ENCODE measurements at regions not wholly inside any gene's neighbourhood (a gene's known extent, or its start where the extent isn't known, plus 50 kb on each side); places are given as distances from the start of the nearest gene placed in this dataset.

GRCh38 chr22:48510599-48510998, 1317.1 kb downstream of the BRD1 start:
- ChIA-PET CTCF (no interaction called here), POLR2A (no interaction called here)
- Mint-ChIP-seq H3K27me3 (no peaks in the 10 kb centered on the region), H3K9me3 (no peaks in the 10 kb centered on the region), H3K4me1 (no peaks in the 10 kb centered on the region), H3K27ac (no peak overlapping the region), H3K4me3 (no peak overlapping the region), H3K36me3 (ENCODE audit: low read depth) (no peaks in the 10 kb centered on the region)
- no peak for DNase-seq

- no peaks in the 10 kb centered on the region for H3K27me3 Mint-ChIP-seq
- CTCF ChIA-PET, result no interaction called here
Measured at GRCh38 chr22:48507595-48508350, 1319.9 kb downstream of the BRD1 start.

DNA sequence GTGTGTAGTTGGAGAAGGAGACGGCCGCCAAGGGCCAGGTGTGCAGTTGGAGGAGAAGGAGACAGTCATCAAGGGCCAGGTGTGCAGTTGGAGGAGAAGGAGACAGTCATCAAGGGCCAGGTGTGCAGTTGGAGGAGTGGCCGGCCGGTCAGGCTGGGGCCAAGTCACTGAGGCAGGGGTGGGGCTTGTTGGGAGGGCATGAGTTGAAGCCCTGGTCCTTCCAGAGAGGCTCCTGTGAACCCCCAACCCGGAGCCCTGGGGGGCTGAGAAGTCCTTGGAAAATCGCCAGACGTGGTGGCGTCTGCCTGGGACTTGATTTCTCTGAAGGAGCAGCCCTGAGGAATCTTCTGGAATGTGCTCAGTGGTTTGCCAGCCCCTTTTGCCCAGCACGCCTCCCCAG, 1320.5 kb downstream of the BRD1 start:
- POLR2A ChIA-PET, result no interaction called here
- CTCF ChIA-PET, result no interaction called here

More at GRCh38 chr22:48507595-48508350, 1319.9 kb downstream of the BRD1 start:
- no peaks in the 10 kb centered on the region for H3K36me3 Mint-ChIP-seq (ENCODE audit: low read depth)
- H3K4me3 Mint-ChIP-seq, result no peak overlapping the region
- no peaks in the 10 kb centered on the region for H3K9me3 Mint-ChIP-seq
- H3K4me1 Mint-ChIP-seq, result no peaks in the 10 kb centered on the region
- POLR2A ChIA-PET, result no interaction called here
- H3K27ac Mint-ChIP-seq, result no peak overlapping the region
- no peak for DNase-seq

DNA sequence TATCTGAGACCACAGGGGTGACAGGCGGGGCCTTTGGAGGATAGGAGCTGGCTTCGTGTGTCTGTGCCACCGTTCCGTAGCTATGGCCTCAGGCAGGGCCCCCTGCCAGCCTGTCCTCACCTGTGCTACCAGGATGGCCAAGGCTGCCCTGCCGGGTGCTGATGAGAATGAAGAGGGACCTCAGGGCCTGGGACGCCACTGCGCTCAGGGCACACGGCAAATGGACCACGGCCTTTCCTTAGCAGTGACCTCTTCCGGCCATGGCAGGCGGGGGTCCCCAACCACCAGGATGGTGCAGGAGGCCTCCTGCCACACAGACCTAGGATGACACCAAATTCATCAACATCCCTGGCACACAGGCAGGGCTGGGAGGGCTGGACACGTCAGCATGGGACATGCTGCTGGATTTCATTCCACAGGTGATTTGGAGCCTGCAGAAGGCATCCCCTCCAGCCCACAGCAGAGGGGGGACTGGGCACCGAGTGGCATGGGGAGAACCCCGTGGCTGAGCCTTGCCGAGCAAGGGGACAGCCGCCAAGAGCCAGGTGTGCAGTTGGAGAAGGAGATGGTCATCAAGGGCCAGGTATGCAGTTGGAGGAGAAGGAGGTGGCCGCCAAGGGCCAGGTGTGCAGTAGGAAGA, 1321.0 kb downstream of the BRD1 start:
- Mint-ChIP-seq H3K9me3 (no peaks in the 10 kb centered on the region), H3K4me1 (no peaks in the 10 kb centered on the region), H3K27ac (no peak overlapping the region), H3K4me3 (no peak overlapping the region), H3K36me3 (ENCODE audit: low read depth) (no peaks in the 10 kb centered on the region), H3K27me3 (no peaks in the 10 kb centered on the region)
- CTCF ChIA-PET, result no interaction called here
- POLR2A ChIA-PET, result no interaction called here
- no peak for DNase-seq

More for the DNA sequence above, 1320.5 kb downstream of the BRD1 start:
- H3K9me3 Mint-ChIP-seq, result no peaks in the 10 kb centered on the region
- H3K27me3 Mint-ChIP-seq, result no peaks in the 10 kb centered on the region
- H3K27ac Mint-ChIP-seq, result no peak overlapping the region
- no peaks in the 10 kb centered on the region for H3K36me3 Mint-ChIP-seq (ENCODE audit: low read depth)
- no peaks in the 10 kb centered on the region for H3K4me1 Mint-ChIP-seq
- H3K4me3 Mint-ChIP-seq, result no peak overlapping the region
- no peak for DNase-seq

DNA sequence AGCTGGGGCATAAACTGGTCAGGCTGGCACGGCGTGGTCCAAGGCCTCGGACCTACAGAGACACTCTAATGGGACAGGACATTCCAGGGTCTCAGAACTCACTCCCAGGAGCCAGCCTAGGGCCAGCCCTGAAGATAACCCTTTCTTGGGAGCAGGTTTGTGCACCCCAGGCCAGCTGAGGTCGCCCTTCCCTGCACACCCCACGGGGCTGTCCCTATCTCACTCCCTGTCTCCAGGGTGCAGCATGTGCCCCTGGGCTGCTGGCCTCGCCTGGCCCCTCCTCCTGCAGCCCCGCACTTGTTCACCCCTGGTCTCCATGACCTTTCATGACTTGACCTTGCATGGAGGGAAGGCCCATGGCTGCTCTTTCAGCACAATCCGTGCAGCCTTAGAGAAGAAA, 1321.8 kb downstream of the BRD1 start:
- no peaks in the 10 kb centered on the region for H3K36me3 Mint-ChIP-seq (ENCODE audit: low read depth)
- ChIA-PET POLR2A (interaction anchor here (0.6 kb wide), 1 partner anchor 125 kb away, joined by 3 read pairs; no protein-coding TSS in a partner anchor), CTCF (no interaction called here)
- H3K4me3 Mint-ChIP-seq, result no peak overlapping the region
- no peaks in the 10 kb centered on the region for H3K4me1 Mint-ChIP-seq
- H3K27ac Mint-ChIP-seq, result no peak overlapping the region
- no peak for DNase-seq
- H3K9me3 Mint-ChIP-seq, result no peaks in the 10 kb centered on the region
- H3K27me3 Mint-ChIP-seq, result no peaks in the 10 kb centered on the region

- CTCF ChIA-PET, result no interaction called here
- H3K27me3 Mint-ChIP-seq, result no peaks in the 10 kb centered on the region
- no peaks in the 10 kb centered on the region for H3K4me1 Mint-ChIP-seq
- no peaks in the 10 kb centered on the region for H3K36me3 Mint-ChIP-seq (ENCODE audit: low read depth)
- no peaks in the 10 kb centered on the region for H3K9me3 Mint-ChIP-seq
- H3K27ac Mint-ChIP-seq, result no peak overlapping the region
- DNase-seq, result no peak
- POLR2A ChIA-PET, result no interaction called here
- no peak overlapping the region for H3K4me3 Mint-ChIP-seq
Measured at GRCh38 chr22:48504519-48505140, 1323.0 kb downstream of the BRD1 start.

GRCh38 chr22:48503876-48504275, 1323.8 kb downstream of the BRD1 start:
- no peaks in the 10 kb centered on the region for H3K27me3 Mint-ChIP-seq
- H3K4me1 Mint-ChIP-seq, result no peaks in the 10 kb centered on the region
- no peak for DNase-seq
- H3K9me3 Mint-ChIP-seq, result no peaks in the 10 kb centered on the region
- ChIA-PET POLR2A (no interaction called here), CTCF (no interaction called here)
- no peak overlapping the region for H3K4me3 Mint-ChIP-seq
- H3K27ac Mint-ChIP-seq, result no peak overlapping the region
- no peaks in the 10 kb centered on the region for H3K36me3 Mint-ChIP-seq (ENCODE audit: low read depth)

DNA sequence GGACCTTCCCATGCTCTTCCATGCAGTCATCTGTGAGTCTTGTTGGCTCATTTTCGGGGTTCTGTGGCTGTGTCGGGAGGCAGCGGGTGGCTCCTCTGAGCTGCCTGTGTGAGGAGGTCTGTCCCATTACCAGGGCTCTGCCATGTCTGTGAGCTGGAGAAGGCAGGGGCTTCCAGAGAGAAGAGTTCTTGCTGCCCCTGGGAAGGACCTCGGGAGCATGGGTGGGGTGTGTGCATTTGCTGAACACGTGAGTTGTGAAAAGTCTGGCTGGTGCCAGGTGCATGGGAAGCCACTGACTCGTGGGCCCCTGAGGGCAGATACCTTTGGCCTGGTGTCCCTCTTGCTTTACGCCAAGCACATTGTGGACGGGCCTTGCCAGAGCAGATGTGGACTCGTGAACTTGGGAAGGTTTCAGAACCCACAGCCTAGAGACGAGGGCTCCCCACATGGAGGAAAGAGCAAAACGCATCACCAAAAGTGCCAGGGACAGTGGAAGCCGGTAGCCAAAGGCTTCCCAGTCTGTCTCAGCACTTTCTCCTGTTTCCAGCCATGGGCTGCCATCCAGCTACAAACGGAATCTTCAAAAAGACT, 1324.5 kb downstream of the BRD1 start:
- no peaks in the 10 kb centered on the region for H3K4me1 Mint-ChIP-seq
- POLR2A ChIA-PET, result no interaction called here
- no peaks in the 10 kb centered on the region for H3K27me3 Mint-ChIP-seq
- no peaks in the 10 kb centered on the region for H3K9me3 Mint-ChIP-seq
- no peak overlapping the region for H3K4me3 Mint-ChIP-seq
- CTCF ChIA-PET, result no interaction called here
- H3K36me3 Mint-ChIP-seq (ENCODE audit: low read depth), result no peaks in the 10 kb centered on the region
- DNase-seq, result no peak
- no peak overlapping the region for H3K27ac Mint-ChIP-seq

- DNase-seq, result no peak
- H3K4me3 Mint-ChIP-seq, result no peak overlapping the region
- H3K4me1 Mint-ChIP-seq, result no peaks in the 10 kb centered on the region
- no peaks in the 10 kb centered on the region for H3K9me3 Mint-ChIP-seq
- H3K27me3 Mint-ChIP-seq, result no peaks in the 10 kb centered on the region
- no peaks in the 10 kb centered on the region for H3K36me3 Mint-ChIP-seq (ENCODE audit: low read depth)
- CTCF ChIA-PET, result no interaction called here
- POLR2A ChIA-PET, result no interaction called here
- no peak overlapping the region for H3K27ac Mint-ChIP-seq
Measured at GRCh38 chr22:48501231-48501750, 1326.4 kb downstream of the BRD1 start.

GRCh38 chr22:48500471-48501230, 1327.0 kb downstream of the BRD1 start:
- Mint-ChIP-seq H3K9me3 (no peaks in the 10 kb centered on the region), H3K27ac (no peak overlapping the region), H3K36me3 (ENCODE audit: low read depth) (no peaks in the 10 kb centered on the region), H3K4me3 (no peak overlapping the region), H3K4me1 (no peaks in the 10 kb centered on the region), H3K27me3 (no peaks in the 10 kb centered on the region)
- CTCF ChIA-PET, result interaction anchor here (0.6 kb wide), 1 partner anchor 1122 kb away, joined by 3 read pairs; no protein-coding TSS in a partner anchor
- POLR2A ChIA-PET, result no interaction called here
- no peak for DNase-seq

DNA sequence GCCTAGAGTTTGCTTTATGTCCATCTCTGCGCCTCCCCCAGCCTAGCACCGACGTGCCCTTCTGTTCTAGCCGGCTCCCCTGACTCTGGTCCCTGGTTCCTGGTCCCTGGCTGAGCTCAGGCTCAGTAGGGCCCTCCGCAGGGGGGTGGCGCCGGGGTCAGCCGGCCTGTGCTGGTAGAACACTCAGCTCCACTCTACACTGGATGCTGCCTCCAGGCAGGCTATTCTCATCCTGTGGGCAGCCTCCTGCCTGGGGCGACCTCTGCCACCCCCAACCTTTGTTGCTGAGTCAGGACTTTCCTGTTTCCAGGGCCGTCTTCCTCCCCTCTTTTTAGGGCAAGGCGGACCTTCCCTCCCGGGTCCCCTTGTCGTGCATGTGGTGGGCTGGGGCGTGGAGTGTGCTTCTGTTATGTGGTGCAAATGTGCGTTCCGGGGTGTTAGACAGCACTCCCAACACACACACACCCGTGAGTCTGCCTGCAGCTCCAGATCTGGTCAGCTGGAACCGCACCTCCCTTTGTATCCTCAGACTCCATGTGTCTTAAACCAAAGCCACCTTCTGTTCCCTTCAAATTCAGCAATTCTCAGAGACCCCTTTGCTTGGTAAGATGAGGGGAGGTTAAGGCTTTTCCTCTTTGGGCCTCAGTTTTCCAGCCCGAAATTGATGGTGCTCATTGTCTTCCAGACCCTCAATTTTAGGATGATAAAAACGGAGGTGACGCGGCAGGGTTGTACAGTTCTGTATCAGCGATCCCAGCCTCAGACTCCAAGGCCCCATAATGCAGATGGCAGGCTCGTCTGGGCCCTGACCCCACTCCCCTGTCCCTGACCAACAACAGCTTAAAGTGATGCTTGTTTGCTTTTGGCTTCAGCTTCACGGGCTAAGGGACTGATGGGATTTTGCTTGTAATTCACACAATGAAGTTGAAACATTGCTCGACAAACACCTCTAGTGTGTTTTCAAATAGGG, 1327.9 kb downstream of the BRD1 start:
- Mint-ChIP-seq H3K9me3 (no peaks in the 10 kb centered on the region), H3K36me3 (ENCODE audit: low read depth) (no peaks in the 10 kb centered on the region), H3K4me3 (no peak overlapping the region), H3K4me1 (no peaks in the 10 kb centered on the region), H3K27me3 (no peaks in the 10 kb centered on the region), H3K27ac (no peak overlapping the region)
- ChIA-PET POLR2A (no interaction called here), CTCF (interaction anchor here (0.6 kb wide), 1 partner anchor 1121 kb away, joined by 3 read pairs; no protein-coding TSS in a partner anchor)
- no peak for DNase-seq

Data from activated CD4-positive, alpha-beta T cell treated with anti-CD3 and anti-CD28 coated beads, Interleukin-2, amount 10 ng/mL, durations not matched to agents 7 days and 5 days (primary cell).